K562 (cell line): ENCODE measurements at regions not wholly inside any gene's neighbourhood (a gene's known extent, or its start where the extent isn't known, plus 50 kb on each side); places are given as distances from the start of the nearest gene placed in this dataset.

Experiments
- ATAC-seq: fragments of 200-7000 bp; cut with Tn5 transposase; 3 replicates; pipeline ENCODE4 v1.9.1; 2020; ENCODE audit warnings: moderate library complexity
- BruUV-seq: library from RNA; stranded (reverse); fragments of 400-500 nt; replicated peaks from 2 replicates; lab custom pipeline; 2021; lab: Mats Ljungman, UMichigan
- CTCF ChIA-PET: fragments of 300-600 bp; formaldehyde crosslinking; extraction: SDS; loops from one replicate; lab custom pipeline; 2021; ENCODE audit warnings: low intra/inter-chr PET ratio; lab: Yijun Ruan, JAX
- POLR2A ChIA-PET: fragments of 300-600, 350-650 bp; sonication (Branson Sonifier 250); formaldehyde crosslinking; extraction: SDS; loops from one replicate; lab custom pipeline; 2021; ENCODE audit warnings: antibody characterized with exemption, inconsistent platforms; lab: Yijun Ruan, JAX
- DNase-seq, 4 experiments: peaks; one replicate each; pipeline versions ENCODE4 v3.0.0 to v3.0.0-alpha.2; 2011 to 2018; ENCODE audit warnings: low spot score in 3 of 4, mixed read lengths in 3 of 4; ENCODE audit errors: extremely low read depth in 1 of 4
- FAIRE-seq: peaks from 2 replicates; lab custom pipeline; 2011; peaks lifted over from hg19 to GRCh38; lab: Jason Lieb, UNC
- H2AFZ ChIP-seq: 2 replicates; pipeline ENCODE4 v1.6.0; 2011; ENCODE audit warnings: low read depth, low read length, control low read depth, inconsistent platforms
- H3K27ac ChIP-seq: fragments of 200-600 bp; 3 replicates; pipeline ENCODE4 v1.8.0; 2011; ENCODE audit warnings: low read depth, mild to moderate bottlenecking, control low read depth, inconsistent platforms, low read length, moderate library complexity, mixed read lengths; ENCODE audit errors: extremely low read depth
- H3K27me3 ChIP-seq, 2 experiments: fragments of 300-600 bp in 1 of 2; 2 replicates in 1 of 2; 3 replicates in 1 of 2; pipeline versions ENCODE4 v1.6.0 to v1.8.0; 2011; ENCODE audit warnings: inconsistent platforms in 2 of 2, low read length in 2 of 2, mild to moderate bottlenecking in 1 of 2, mixed read lengths in 1 of 2, moderate library complexity in 1 of 2; ENCODE audit not compliant: control insufficient read depth in 2 of 2, insufficient read depth in 2 of 2
- H3K36me3 ChIP-seq: fragments of 300-600 bp; 3 replicates; pipeline ENCODE4 v1.8.0; 2011; ENCODE audit warnings: mild to moderate bottlenecking, low read length, inconsistent platforms; ENCODE audit not compliant: control insufficient read depth, insufficient read depth
- H3K4me1 ChIP-seq, 2 experiments: fragments of 200-600 bp in 1 of 2; replicated peaks in 1 of 2; 2 replicates in 1 of 2; 3 replicates in 1 of 2; pipeline versions ENCODE4 v1.5.1 to v1.8.0; 2011; ENCODE audit warnings: inconsistent platforms in 2 of 2, low read length in 2 of 2, mild to moderate bottlenecking in 1 of 2, mixed read lengths in 1 of 2, moderate library complexity in 1 of 2; ENCODE audit not compliant: control insufficient read depth in 2 of 2, insufficient read depth in 2 of 2
- H3K4me2 ChIP-seq: 2 replicates; pipeline ENCODE4 v1.6.1; 2011; ENCODE audit warnings: low read length, control low read depth, inconsistent platforms, mixed read lengths; ENCODE audit not compliant: insufficient read depth
- H3K4me3 ChIP-seq: fragments of 200-600 bp; sonication (generic), shearing (Covaris generic); 2 replicates; pipeline ENCODE4 v1.5.1; 2016; ENCODE audit warnings: control low read depth, inconsistent platforms
- H3K79me2 ChIP-seq: fragments of 200-600 bp; 3 replicates; pipeline ENCODE4 v1.8.0; 2011; ENCODE audit warnings: low read length, inconsistent platforms; ENCODE audit not compliant: control insufficient read depth, insufficient read depth
- H3K9ac ChIP-seq, 2 experiments: 2 replicates each; pipeline versions ENCODE4 v1.6.0 to v1.6.1; 2011; ENCODE audit warnings: low read depth in 2 of 2, low read length in 2 of 2, control low read depth in 1 of 2, inconsistent platforms in 1 of 2, mild to moderate bottlenecking in 1 of 2, mixed read lengths in 1 of 2; ENCODE audit not compliant: insufficient read depth in 1 of 2
- H3K9me1 ChIP-seq: one replicate; pipeline ENCODE4 v1.6.0; 2011; ENCODE audit warnings: inconsistent platforms, mild to moderate bottlenecking, low read length, moderate library complexity; ENCODE audit not compliant: control insufficient read depth, insufficient read depth
- H3K9me3 ChIP-seq: replicated peaks from 2 replicates; pipeline ENCODE4 v1.5.1; 2011; ENCODE audit warnings: low read depth, low read length, inconsistent platforms; ENCODE audit not compliant: control insufficient read depth, insufficient read depth
- H4K20me1 ChIP-seq: replicated peaks from 2 replicates; pipeline ENCODE4 v1.6.1; 2011; ENCODE audit warnings: low read length, inconsistent platforms, mixed read lengths; ENCODE audit not compliant: control insufficient read depth, insufficient read depth
- CREB1 ChIP-seq, 2 experiments: sonication (generic) in 1 of 2; formaldehyde crosslinking in 1 of 2; IDR thresholded peaks; 2 replicates each; pipeline versions ENCODE4 v1.6.1 to v1.8.0; 2012 to 2022; ENCODE audit warnings: inconsistent platforms in 1 of 2, mild to moderate bottlenecking in 1 of 2, missing genetic modification reagents in 1 of 2, moderate library complexity in 1 of 2
- GABPB1 ChIP-seq: sonication (generic); formaldehyde crosslinking; IDR thresholded peaks from 2 replicates; pipeline ENCODE4 v1.8.0; 2022; ENCODE audit warnings: mild to moderate bottlenecking, missing genetic modification reagents
- XRCC3 ChIP-seq: fragments of 450-650 bp; IDR thresholded peaks from 2 replicates; pipeline ENCODE4 v1.6.1; 2017; ENCODE audit warnings: mild to moderate bottlenecking, moderate library complexity
- WGBS: fragments of 100-300 bp; shearing (Covaris generic); methylation state at CpG from one replicate; pipeline ENCODE4 v1.1.6; 2016; ENCODE audit warnings: low coverage, mixed read lengths; ENCODE audit not compliant: insufficient coverage; ENCODE audit errors: missing lambda C conversion rate; 5-methylcytosine and 5-hydroxymethylcytosine counted together
- in situ Hi-C: fragments of 300-500 bp; cut with MboI; formaldehyde crosslinking; loops from 4 replicates; pipeline ENCODE4 v1.15.0; 2018; ENCODE audit warnings: inconsistent platforms, mixed read lengths
- intact Hi-C: fragments of 100-400 bp; cut with micrococcal nuclease; formaldehyde crosslinking; loops from 2 replicates; pipeline ENCODE4 v1.14.2; 2022
- TF ChIP-seq, protein P1 (sequence below): fragments of 250-450 bp; sonication (Bioruptor Pico); IDR thresholded peaks from 2 replicates; pipeline ENCODE4 v1.5.0; 2021; ENCODE audit warnings: mild to moderate bottlenecking, moderate library complexity

DNA sequence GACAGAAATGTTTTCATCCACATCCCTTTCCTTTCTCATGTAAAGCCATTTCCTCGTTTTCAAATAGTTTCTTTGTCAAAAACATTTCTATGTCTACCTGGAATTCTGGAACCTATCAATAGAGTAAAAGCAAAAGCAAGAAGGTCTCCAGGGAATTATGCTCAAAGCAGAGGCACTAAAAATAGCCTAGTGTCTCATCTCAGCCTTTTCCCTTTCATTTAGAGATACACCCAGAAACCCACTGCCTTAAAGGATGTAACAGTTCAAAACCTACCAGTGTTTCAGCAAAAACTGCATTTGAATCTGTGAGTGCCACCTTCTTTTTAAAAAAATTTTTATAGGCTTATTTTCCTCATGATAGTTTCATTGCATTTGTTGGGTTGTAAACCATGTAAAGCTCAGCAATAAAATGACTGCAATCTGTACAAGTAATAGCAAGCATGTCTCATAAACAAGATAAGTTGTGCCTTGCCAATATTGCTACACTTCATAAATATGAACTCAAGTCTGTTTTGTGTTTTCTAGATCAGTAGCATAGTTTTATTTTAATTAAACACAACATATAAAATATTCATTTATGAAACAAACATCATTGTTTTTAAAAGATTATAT, 927.3 kb upstream of the ACVR2A start:
- FAIRE-seq (no peak), DNase-seq (no peak), ATAC-seq (no peak)
- H3K4me2 ChIP-seq, result no peak overlapping the region
- BruUV-seq, result no TSS peak
- H2AFZ ChIP-seq, result no peak overlapping the region
- no peaks in the 10 kb centered on the region for H4K20me1 ChIP-seq
- no peaks in the 10 kb centered on the region for H3K9me3 ChIP-seq
- no peaks in the 10 kb centered on the region for H3K4me1 ChIP-seq
- WGBS, result 7% methylated on average over 1 of the region's 1 CpG
- intact Hi-C loops (no loop called here), in situ Hi-C loops (no loop called here)
- no peaks in the 10 kb centered on the region for H3K9me1 ChIP-seq
- no peak overlapping the region for H3K9ac ChIP-seq
- CTCF ChIA-PET, result no interaction called here
- no peaks in the 10 kb centered on the region for H3K79me2 ChIP-seq
- H3K36me3 ChIP-seq, result no peaks in the 10 kb centered on the region
- no peak overlapping the region for H3K27ac ChIP-seq
- no peaks in the 10 kb centered on the region for H3K27me3 ChIP-seq
- POLR2A ChIA-PET, result no interaction called here
- no peak overlapping the region for H3K4me3 ChIP-seq
- TF ChIP-seq XRCC3, result no peak
- TF ChIP-seq, protein P1, sequence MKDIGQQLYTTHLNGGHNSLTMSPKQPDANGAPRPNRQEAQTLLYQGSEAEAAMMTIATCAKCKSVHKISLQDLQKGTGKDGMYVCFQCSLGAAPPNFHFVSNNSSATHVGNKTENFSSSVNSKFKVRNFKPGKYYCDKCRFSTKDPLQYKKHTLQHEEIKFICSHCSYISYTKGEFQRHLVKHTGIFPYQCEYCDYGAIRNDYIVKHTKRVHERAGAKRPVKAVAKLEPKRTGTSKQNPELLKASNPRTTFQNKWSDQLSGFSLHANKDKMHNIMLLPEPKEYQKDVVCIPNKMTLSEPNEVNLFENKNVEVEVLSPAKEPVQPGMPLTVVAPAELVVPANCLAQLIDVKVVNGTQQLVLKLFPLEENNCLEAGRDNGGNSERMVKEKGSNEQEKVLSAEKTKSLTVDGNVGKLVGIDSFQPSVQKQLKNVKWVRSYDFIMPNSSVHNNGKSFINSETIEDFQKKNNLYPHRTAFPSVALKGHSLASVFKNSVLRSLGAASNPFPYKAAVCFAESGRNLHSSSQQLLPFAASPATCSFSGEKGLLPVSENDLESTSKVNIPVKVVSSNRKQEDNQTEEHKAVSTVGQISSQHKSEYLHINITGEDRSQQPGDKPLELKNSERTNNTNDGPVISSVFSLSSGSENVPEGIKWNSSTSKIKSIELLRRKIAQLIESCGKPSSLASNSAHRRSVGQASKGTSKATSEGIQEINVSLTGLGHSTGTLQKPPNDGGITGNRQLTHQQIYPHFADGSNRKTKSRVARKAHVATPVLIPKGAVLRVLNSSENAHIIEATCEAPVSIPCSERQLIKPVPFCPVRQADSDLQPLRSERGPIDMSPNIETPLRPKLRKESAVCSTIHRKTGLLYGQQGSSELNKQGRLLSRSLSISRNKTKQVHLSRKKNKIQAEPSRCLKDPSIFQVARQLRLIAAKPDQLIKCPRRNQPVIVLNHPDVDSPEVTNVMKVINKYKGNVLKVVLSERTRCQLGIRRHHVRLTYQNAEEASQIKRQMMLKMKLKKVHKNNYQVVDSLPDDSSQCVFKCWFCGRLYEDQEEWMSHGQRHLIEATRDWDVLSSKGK, result no peak
- no peak for TF ChIP-seq GABPB1 (CRISPR knock-in tag)
- no peak for TF ChIP-seq CREB1 (IDR thresholded peaks at IDR 0.05)
- no peak for TF ChIP-seq CREB1 (CRISPR knock-in tag; IDR thresholded peaks at IDR 0.05)
